ENCODE measurements at regions not wholly inside any gene's neighbourhood (a gene's known extent, or its start where the extent isn't known, plus 50 kb on each side); places are given as distances from the start of the nearest gene placed in this dataset.
A peak's percentile ranks its signal among the peaks of the same experiment; 100 is the strongest.

GRCh38 chr2:49260979-49261538 is 106.7 kb upstream of the FSHR start:
- in situ Hi-C loops (cut with HindIII; ENCODE audit: low pct_unique_long_range_greater_than_20kb, low sequenced_read_pairs) = no loop called here
- DNase-seq (ENCODE audit: low read depth, low spot score) = no peak

- DNase-seq (ENCODE audit: low read depth, low spot score) = no peak
- in situ Hi-C loops (cut with HindIII; ENCODE audit: low pct_unique_long_range_greater_than_20kb, low sequenced_read_pairs) = no loop called here
Observed at GRCh38 chr2:49259926-49260325, 105.6 kb upstream of the FSHR start.

- DNase-seq (ENCODE audit: low read depth, low spot score) = peak; percentile 75
- in situ Hi-C loops (cut with HindIII; ENCODE audit: low pct_unique_long_range_greater_than_20kb, low sequenced_read_pairs) = no loop called here
Observed at GRCh38 chr2:49255409-49255971, 101.2 kb upstream of the FSHR start.

- DNase-seq (ENCODE audit: low read depth, low spot score) = no peak
- in situ Hi-C loops (cut with HindIII; ENCODE audit: low pct_unique_long_range_greater_than_20kb, low sequenced_read_pairs) = no loop called here
Observed at GRCh38 chr2:49254401-49254800, 100.1 kb upstream of the FSHR start.

GRCh38 chr2:49251766-49252165 is 97.5 kb upstream of the FSHR start:
- in situ Hi-C loops (cut with HindIII; ENCODE audit: low pct_unique_long_range_greater_than_20kb, low sequenced_read_pairs) = no loop called here
- no peak for DNase-seq (ENCODE audit: low read depth, low spot score)

GRCh38 chr2:49251251-49251650 is 96.9 kb upstream of the FSHR start:
- in situ Hi-C loops (cut with HindIII; ENCODE audit: low pct_unique_long_range_greater_than_20kb, low sequenced_read_pairs) = no loop called here
- DNase-seq (ENCODE audit: low read depth, low spot score) = no peak

GRCh38 chr2:49248506-49248905 is 94.2 kb upstream of the FSHR start:
- in situ Hi-C loops (cut with HindIII; ENCODE audit: low pct_unique_long_range_greater_than_20kb, low sequenced_read_pairs) = no loop called here

GRCh38 chr2:49241991-49242390 is 87.7 kb upstream of the FSHR start:
- in situ Hi-C loops (cut with HindIII; ENCODE audit: low pct_unique_long_range_greater_than_20kb, low sequenced_read_pairs) = no loop called here
- no peak for DNase-seq (ENCODE audit: low read depth, low spot score)

More at GRCh38 chr2:49248506-49248905, 94.2 kb upstream of the FSHR start:
- DNase-seq (ENCODE audit: low read depth, low spot score) = peak; percentile 84

- in situ Hi-C loops (cut with HindIII; ENCODE audit: low pct_unique_long_range_greater_than_20kb, low sequenced_read_pairs) = no loop called here
- DNase-seq (ENCODE audit: low read depth, low spot score) = no peak
Observed at GRCh38 chr2:49241501-49241900, 87.2 kb upstream of the FSHR start.

GRCh38 chr2:49240608-49241007 is 86.3 kb upstream of the FSHR start:
- in situ Hi-C loops (cut with HindIII; ENCODE audit: low pct_unique_long_range_greater_than_20kb, low sequenced_read_pairs) = no loop called here
- DNase-seq (ENCODE audit: low read depth, low spot score) = no peak

GRCh38 chr2:49238604-49238960 is 84.3 kb upstream of the FSHR start:
- in situ Hi-C loops (cut with HindIII; ENCODE audit: low pct_unique_long_range_greater_than_20kb, low sequenced_read_pairs) = no loop called here

GRCh38 chr2:49237867-49238603 is 83.7 kb upstream of the FSHR start:
- DNase-seq (ENCODE audit: low read depth, low spot score) = no peak
- in situ Hi-C loops (cut with HindIII; ENCODE audit: low pct_unique_long_range_greater_than_20kb, low sequenced_read_pairs) = no loop called here

More at GRCh38 chr2:49238604-49238960, 84.3 kb upstream of the FSHR start:
- DNase-seq (ENCODE audit: low read depth, low spot score) = no peak

GRCh38 chr2:49236316-49236715 is 82.0 kb upstream of the FSHR start:
- DNase-seq (ENCODE audit: low read depth, low spot score) = no peak
- in situ Hi-C loops (cut with HindIII; ENCODE audit: low pct_unique_long_range_greater_than_20kb, low sequenced_read_pairs) = no loop called here

- in situ Hi-C loops (cut with HindIII; ENCODE audit: low pct_unique_long_range_greater_than_20kb, low sequenced_read_pairs) = no loop called here
Observed at GRCh38 chr2:49226360-49226759, 72.0 kb upstream of the FSHR start.

GRCh38 chr2:49225126-49225525 is 70.8 kb upstream of the FSHR start:
- no peak for DNase-seq (ENCODE audit: low read depth, low spot score)

More at GRCh38 chr2:49226360-49226759, 72.0 kb upstream of the FSHR start:
- DNase-seq (ENCODE audit: low read depth, low spot score) = no peak

GRCh38 chr2:49224426-49225010 is 70.2 kb upstream of the FSHR start:
- DNase-seq (ENCODE audit: low read depth, low spot score) = no peak
- in situ Hi-C loops (cut with HindIII; ENCODE audit: low pct_unique_long_range_greater_than_20kb, low sequenced_read_pairs) = no loop called here

More at GRCh38 chr2:49225126-49225525, 70.8 kb upstream of the FSHR start:
- in situ Hi-C loops (cut with HindIII; ENCODE audit: low pct_unique_long_range_greater_than_20kb, low sequenced_read_pairs) = no loop called here

GRCh38 chr2:49222975-49223528 is 68.7 kb upstream of the FSHR start:
- in situ Hi-C loops (cut with HindIII; ENCODE audit: low pct_unique_long_range_greater_than_20kb, low sequenced_read_pairs) = no loop called here
- DNase-seq (ENCODE audit: low read depth, low spot score) = no peak

GRCh38 chr2:49219741-49220140 is 65.4 kb upstream of the FSHR start:
- no peak for DNase-seq (ENCODE audit: low read depth, low spot score)
- in situ Hi-C loops (cut with HindIII; ENCODE audit: low pct_unique_long_range_greater_than_20kb, low sequenced_read_pairs) = no loop called here
